Esophagus squamous epithelium (tissue), 4 donors: ENCODE measurements at regions not wholly inside any gene's neighbourhood (a gene's known extent, or its start where the extent isn't known, plus 50 kb on each side); places are given as distances from the start of the nearest gene placed in this dataset.

Experiments used
- CTCF ChIP-seq, 6 experiments: fragments of 450-650 bp in 4 of 6; fragments of 200-600 bp in 2 of 6; sonication (generic) in 2 of 6; IDR thresholded peaks; one replicate each; pipeline ENCODE4 v1.5.1; 2016 to 2019; ENCODE audit warnings: antibody characterized with exemption in 6 of 6, mild to moderate bottlenecking in 4 of 6, moderate library complexity in 4 of 6
- POLR2A ChIP-seq, 4 donors: fragments of 450-650 bp; IDR thresholded peaks; one replicate each; pipeline ENCODE4 v1.6.1; 2017; ENCODE audit warnings: antibody characterized with exemption in 4 of 4, mild to moderate bottlenecking in 4 of 4, moderate library complexity in 3 of 4

GRCh38 chr1:244159646-244160045 lies 108.6 kb downstream of the ZBTB18 start:
- TF ChIP-seq POLR2A (IDR thresholded peaks at IDR 0.05) (no peak), CTCF (IDR thresholded peaks at IDR 0.05) (no peak)
